T follicular helper cell (primary cell): ENCODE measurements at regions not wholly inside any gene's neighbourhood (a gene's known extent, or its start where the extent isn't known, plus 50 kb on each side); places are given as distances from the start of the nearest gene placed in this dataset.
"Not testable (repeated sequence)": the region's sequence is repeated elsewhere in the genome, so short reads cannot be mapped to it uniquely, and the experiment has no call there.

Experiments used
- DNase-seq: peaks from one replicate; pipeline ENCODE4 v3.0.0-alpha.2; 2020; ENCODE audit warnings: low read depth

GRCh38 chr11:116335891-116336290, 436.9 kb downstream of the BUD13 start:
- no peak for DNase-seq

DNA sequence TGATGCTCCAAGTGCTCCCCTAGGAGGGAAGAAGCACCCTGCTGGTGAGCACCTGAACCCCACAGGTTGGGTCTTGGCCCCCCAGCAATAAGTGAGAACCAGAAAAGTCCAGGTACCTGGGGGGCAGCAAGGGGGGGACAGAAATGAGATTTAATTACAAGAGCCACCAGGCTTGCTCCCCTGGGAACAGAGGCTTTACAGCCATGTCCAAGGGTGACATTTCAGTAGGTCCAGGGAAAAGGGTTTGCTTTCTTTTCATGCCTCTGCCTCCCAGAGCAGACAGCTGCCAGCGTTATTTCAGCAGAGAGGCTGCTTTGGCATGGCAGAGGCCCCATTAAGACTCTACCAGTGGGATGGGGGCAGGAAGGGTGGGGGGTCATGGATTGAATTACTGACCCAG, 437.7 kb downstream of the BUD13 start:
- no peak for DNase-seq

DNA sequence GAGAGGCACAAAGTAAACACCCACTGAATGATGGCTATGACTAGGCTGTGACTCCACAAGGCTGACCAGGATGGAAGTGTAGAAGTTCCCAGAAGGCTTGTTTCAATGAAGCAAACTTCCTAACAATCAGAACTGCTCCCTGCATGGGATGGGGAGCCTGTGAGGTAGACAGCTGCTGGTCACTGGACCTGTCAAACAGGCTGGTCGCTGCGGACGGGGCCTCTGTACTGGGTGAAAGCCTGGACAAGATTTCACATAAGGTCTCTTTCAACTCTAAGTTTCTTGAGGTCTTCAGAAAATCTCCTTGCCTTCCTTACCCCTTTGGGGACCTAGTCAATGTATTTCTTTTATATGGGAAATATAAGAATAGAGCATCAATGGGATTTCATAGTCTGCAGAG, 438.2 kb downstream of the BUD13 start:
- DNase-seq: no peak

DNA sequence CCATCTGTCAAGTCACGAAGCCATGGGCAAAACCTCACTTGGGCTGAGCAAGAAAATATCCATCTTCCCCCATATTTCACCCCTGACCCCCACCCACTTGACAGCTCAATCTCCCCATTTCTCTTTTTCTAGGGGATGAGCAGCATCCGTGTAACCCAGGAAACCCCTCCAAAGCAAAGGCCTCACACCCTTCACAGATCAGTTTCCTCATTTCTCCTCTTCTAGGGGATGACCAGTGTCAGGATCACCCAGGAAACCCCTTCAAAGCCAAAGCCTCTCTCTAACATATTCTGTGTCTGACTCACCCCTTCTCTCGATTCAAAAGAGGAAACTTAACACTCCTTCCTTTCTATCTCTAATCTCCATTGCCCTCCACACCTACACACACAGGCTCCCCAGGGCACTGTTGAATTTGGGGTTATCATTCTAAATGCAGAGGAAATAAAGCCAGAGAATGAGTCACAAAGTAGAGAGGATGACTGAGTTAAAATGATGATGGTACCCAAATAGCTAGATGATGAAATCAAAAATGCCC, 439.7 kb downstream of the BUD13 start:
- no peak for DNase-seq

DNA sequence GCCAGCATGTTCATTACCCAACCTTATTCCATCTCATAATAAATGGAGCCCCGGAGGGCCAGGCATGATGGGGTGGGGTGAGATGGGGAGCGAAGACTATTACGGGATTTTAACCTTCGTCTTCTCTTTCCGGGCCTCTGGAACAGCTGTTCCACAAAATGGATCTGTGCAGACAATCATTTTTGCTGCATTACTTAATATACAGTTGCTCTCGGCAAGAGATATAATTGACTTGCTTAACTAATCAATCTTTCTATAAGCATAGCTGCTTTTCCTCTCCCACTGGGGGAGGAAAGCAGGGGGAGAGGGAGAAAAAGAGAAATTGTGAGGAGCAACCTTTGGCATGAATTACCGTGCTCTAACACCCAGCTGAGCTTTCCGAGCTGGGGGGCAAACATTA, 440.4 kb downstream of the BUD13 start:
- DNase-seq: no peak

DNA sequence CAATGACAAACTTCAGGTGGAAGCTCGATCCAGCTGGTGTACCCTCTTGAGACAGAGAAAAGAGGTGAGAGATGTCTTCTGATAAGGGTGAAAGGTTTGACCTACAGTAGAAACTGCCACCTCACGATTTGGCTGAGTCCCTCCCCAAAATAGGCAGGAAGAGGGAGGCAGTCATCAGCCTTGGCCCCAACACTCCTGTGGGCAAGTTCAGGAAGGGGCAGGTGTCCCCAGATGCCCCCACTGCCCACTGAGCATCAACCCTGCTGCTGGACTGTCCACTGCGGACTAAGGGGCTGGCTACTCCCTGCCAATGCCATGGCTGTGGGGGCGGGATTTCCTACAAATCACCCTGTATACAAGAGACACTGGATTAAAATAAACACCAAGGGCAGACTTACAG, 441.4 kb downstream of the BUD13 start:
- DNase-seq: no peak

GRCh38 chr11:116330439-116331185, 442.2 kb downstream of the BUD13 start:
- DNase-seq: no peak

GRCh38 chr11:116329354-116330090, 443.3 kb downstream of the BUD13 start:
- no peak for DNase-seq

DNA sequence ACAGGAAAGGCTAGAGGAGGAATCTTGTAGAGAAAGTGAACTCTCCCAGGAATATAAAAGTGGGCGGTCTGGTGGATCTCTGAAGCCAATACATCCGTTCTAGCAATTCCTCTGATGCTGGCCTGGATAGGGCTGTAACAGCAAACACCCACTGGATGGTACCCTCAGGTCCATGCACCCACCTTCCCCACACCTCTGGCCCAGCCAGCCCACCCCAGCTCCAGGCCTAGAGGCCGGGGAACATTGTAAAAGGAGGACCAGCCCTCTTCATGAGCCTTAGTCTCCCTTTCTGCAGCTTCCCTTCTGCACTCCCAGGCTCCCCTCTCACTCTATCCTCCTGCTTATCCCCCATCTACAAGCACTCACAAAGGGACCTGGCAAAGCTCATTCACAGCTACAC, 443.9 kb downstream of the BUD13 start:
- no peak for DNase-seq

DNA sequence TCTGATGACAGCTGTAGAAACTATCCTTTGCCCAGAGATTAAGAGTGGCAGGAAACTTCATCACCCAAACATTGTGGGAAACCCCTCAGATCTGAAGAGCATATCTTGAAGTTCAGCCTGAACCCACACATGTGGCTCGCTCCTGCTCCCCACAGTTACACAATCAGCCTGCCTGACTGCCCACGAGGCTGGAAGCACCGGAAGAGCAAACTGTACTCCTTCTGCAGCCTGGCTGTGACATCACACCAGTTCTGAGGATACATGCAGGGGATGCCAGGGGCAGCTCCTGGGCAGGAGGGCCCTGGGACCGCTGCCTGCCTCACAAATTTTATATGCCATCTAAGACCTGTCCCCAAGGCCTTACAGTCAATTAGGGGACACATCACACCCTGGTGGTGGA, 444.4 kb downstream of the BUD13 start:
- DNase-seq: no peak

DNA sequence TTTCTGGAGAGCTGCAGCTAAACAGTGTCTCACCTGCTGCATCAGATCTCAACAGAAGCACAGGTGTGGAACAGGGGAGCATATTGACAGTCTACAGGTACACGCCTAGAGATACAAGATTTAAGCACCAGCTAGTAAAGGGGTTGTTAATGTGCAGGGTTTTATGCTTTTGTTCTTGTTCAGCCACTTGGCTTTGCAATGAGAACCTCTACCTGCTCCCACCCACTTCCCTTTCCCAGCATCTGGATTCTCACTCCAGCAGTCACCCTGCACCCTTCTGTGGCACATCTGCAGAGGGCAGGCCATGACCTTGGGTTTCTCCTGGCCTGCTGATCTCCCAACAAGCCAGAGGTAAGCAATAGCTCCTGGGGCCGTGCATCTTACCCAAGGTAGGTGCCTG, 446.6 kb downstream of the BUD13 start:
- no peak for DNase-seq

DNA sequence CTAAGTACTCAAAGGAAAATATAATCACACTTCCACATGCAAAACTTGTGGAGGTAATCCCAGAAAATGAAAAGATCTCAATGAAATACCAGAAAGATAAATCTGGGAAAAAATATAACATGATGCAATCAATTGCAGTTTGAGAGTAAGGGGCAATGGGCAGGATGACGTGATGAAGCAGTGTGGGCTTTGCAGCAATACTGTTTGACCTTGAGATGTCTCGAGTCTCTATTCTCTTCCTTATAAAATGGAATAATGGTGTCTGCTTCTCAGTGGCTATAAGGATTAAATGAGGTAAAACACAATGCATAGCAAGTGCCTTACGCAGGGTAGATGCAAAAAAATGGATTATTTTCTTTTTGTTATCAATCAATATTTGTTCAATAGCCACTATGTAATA, 447.5 kb downstream of the BUD13 start:
- DNase-seq: no peak

- DNase-seq: not testable (repeated sequence)
Measured at GRCh38 chr11:116324077-116324476, 448.7 kb downstream of the BUD13 start.

GRCh38 chr11:116317212-116317611, 455.6 kb downstream of the BUD13 start:
- no peak for DNase-seq

- no peak for DNase-seq
Measured at GRCh38 chr11:116314006-116314405, 458.8 kb downstream of the BUD13 start.

DNA sequence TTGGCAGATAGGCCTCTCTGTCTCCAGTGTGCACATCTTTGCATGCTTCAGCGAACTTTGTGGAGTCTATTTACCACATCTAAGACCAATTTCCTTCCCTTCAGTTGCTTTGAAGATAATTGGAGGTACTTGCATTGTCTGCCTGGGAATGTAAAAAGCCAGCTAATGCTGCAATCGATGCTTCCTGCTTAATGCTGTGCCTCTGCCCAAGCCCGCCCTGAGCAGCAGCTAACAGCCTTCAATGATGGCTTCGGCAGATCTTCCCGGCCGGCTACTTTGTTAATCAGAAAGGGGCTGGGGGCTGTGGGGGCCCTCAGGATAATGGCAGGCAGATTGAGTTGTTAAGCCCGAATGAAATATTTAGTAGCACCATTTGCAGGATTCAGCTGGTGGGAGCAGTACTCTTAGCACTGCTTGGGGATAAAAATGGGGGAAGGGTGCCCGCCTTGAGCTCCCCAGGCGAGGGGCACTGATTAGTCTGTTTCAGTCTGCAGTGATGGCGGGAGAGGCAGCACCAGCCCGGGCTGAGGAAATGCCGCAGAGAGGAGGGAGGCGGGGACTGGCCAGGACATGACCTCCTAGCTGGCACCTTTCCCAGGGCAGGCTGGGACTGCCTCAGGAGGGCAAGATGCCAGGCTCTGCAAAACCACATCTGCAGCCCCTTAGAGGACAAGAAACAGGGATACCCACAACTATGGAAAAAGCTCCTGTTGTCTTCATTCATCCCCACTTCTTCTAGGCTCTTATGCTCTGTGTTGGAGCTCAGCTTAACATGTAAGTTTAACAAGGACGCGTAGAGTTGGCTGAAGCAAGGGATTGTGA, 460.0 kb downstream of the BUD13 start:
- DNase-seq: no peak

DNA sequence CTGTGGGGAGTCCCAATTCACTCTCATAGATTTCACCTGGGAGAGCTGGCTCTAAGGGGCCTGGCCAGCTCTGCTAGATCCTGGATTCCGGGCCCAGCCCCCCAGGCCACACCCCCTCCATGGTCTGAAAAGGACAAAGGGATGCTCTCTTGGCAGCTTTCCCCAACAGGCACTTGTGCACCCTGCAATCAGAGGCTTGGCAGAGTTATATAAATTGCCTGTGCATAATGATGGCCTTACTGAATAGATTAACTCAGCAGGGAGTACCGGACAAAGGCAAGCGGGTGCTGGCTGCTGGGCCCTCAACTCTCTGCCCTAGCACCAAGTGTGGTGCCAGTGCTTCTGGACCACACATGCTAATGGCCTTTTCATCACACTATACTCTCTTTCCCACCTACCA, 461.6 kb downstream of the BUD13 start:
- no peak for DNase-seq

DNA sequence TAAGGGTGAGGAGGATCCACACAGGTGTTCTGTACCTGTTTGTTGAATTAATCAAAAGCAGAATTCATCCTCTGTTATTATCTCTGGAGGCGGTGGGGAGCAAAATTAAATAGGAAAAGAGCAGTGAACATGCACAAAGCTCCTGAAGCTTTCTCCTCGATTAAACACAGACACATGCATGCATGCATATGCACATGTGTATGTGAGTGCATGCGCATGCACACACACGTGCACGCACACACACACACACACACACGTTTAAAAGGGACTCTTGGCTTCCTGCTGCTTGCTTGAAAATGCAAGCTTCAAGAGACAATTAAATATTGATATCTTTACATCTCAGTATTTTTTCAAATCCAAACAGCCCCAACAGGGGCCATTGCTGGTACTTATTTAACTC, 462.1 kb downstream of the BUD13 start:
- no peak for DNase-seq

GRCh38 chr11:116310226-116310625, 462.6 kb downstream of the BUD13 start:
- DNase-seq: no peak

- no peak for DNase-seq
Measured at GRCh38 chr11:116309446-116309845, 463.3 kb downstream of the BUD13 start.

DNA sequence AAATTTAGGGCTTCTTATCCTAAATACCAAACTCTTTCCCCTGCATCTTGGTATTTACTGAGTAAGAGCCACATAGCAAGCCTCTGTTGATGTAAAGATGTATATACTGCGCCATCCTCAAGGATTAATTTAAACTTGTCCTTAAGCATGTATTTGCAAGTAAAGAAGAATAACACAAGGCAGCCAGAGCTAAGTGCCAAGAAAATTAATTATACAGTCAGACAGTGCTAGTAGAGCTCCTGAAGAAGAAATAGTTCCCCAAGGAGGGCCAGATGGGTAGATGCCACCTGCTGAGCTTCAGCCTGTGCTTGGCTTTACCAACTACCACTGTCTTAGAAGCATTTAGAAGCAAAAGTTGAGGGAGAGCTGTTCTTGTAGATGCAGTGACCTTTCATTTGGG, 470.0 kb downstream of the BUD13 start:
- DNase-seq: no peak

DNA sequence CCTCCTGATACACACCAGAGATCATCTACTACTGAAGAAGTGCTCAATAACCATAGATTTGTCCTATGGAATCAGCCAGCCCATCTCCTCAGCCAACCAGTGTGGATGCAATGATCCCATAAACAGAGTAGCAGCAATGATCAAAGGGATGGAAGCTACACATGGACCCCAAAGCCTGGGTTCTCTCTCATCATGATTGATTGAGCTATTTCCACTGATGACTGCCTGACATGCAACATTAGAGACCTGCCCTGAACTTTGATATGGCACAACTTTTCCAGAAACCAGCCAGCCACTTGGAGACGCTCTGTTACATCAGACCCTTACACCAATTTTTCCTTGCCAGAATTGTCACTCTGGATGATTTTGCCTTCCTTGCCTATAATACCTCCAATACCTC, 471.6 kb downstream of the BUD13 start:
- no peak for DNase-seq

GRCh38 chr11:116300232-116300631, 472.6 kb downstream of the BUD13 start:
- no peak for DNase-seq
